IMR-90 (cell line): ENCODE measurements at regions not wholly inside any gene's neighbourhood (a gene's known extent, or its start where the extent isn't known, plus 50 kb on each side); places are given as distances from the start of the nearest gene placed in this dataset.

Source experiments
- ATAC-seq: fragments of 200-7000 bp; cut with Tn5 transposase; 2 replicates; pipeline ENCODE4 v1.9.1; 2020; ENCODE audit warnings: low read depth, mild to moderate bottlenecking, moderate library complexity
- BruUV-seq: library from RNA; stranded (reverse); fragments of 400-500 nt; replicated peaks from 2 replicates; lab custom pipeline; 2021; lab: Mats Ljungman, UMichigan
- CTCF ChIA-PET: fragments of 300-600 bp; formaldehyde crosslinking; extraction: SDS; loops from one replicate; lab custom pipeline; 2021; ENCODE audit warnings: antibody characterized with exemption; lab: Yijun Ruan, JAX
- POLR2A ChIA-PET: fragments of 300-600 bp; sonication (Branson Sonifier 250); formaldehyde crosslinking; loops from one replicate; lab custom pipeline; 2022; ENCODE audit warnings: antibody characterized with exemption; ENCODE audit not compliant: unreplicated experiment; lab: Charles Lee
- DNase-seq: peaks from one replicate; pipeline ENCODE4 v3.0.0; 2013
- H2AFZ ChIP-seq: replicated peaks from 2 replicates; pipeline ENCODE3; 2013; ENCODE audit warnings: low read length, mild to moderate bottlenecking; ENCODE audit not compliant: poor library complexity
- H2AK5ac ChIP-seq: 2 replicates; pipeline ENCODE4 v1.6.1; 2013; ENCODE audit warnings: low read depth, low read length, inconsistent platforms
- H2AK9ac ChIP-seq: replicated peaks from 2 replicates; pipeline ENCODE3; 2013; ENCODE audit warnings: mild to moderate bottlenecking, low read depth, low read length, moderate library complexity; ENCODE audit not compliant: poor library complexity
- H2BK120ac ChIP-seq: 2 replicates; pipeline ENCODE4 v1.6.1; 2013; ENCODE audit warnings: low read depth, low read length, inconsistent platforms
- H2BK15ac ChIP-seq: 3 replicates; pipeline ENCODE4 v1.6.1; 2013; ENCODE audit warnings: low read depth, low read length, inconsistent platforms
- H2BK20ac ChIP-seq: 2 replicates; pipeline ENCODE4 v1.6.1; 2013; ENCODE audit warnings: low read depth, mild to moderate bottlenecking, inconsistent platforms, low read length, moderate library complexity
- H2BK5ac ChIP-seq: 2 replicates; pipeline ENCODE4 v1.6.1; 2013; ENCODE audit warnings: mild to moderate bottlenecking, low read depth, low read length, inconsistent platforms; ENCODE audit not compliant: poor library complexity, severe bottlenecking
- H3K14ac ChIP-seq: replicated peaks from 2 replicates; pipeline ENCODE4 v1.6.1; 2013; ENCODE audit warnings: low read depth, low read length, inconsistent platforms
- H3K18ac ChIP-seq: 2 replicates; pipeline ENCODE4 v1.6.1; 2013; ENCODE audit warnings: low read depth, low read length, control low read depth
- H3K23ac ChIP-seq: 2 replicates; pipeline ENCODE4 v1.6.1; 2013; ENCODE audit warnings: low read depth, low read length, inconsistent platforms
- H3K27ac ChIP-seq: 2 replicates; pipeline ENCODE4 v1.5.1; 2013; ENCODE audit warnings: mild to moderate bottlenecking, control low read depth, low read length; ENCODE audit not compliant: insufficient read depth
- H3K27me3 ChIP-seq: 2 replicates; pipeline ENCODE4 v1.6.1; 2013; ENCODE audit warnings: low read length; ENCODE audit not compliant: control insufficient read depth, insufficient read depth
- H3K36me3 ChIP-seq: 2 replicates; pipeline ENCODE4 v1.6.1; 2013; ENCODE audit warnings: low read length, mixed read lengths; ENCODE audit not compliant: control insufficient read depth, insufficient read depth
- H3K4ac ChIP-seq: 2 replicates; pipeline ENCODE4 v1.6.1; 2013; ENCODE audit warnings: low read depth, low read length, inconsistent platforms
- H3K4me1 ChIP-seq: 2 replicates; pipeline ENCODE4 v1.6.1; 2013; ENCODE audit warnings: low read length, mixed read lengths; ENCODE audit not compliant: control insufficient read depth, insufficient read depth
- H3K4me2 ChIP-seq: 2 replicates; pipeline ENCODE4 v1.6.1; 2013; ENCODE audit warnings: low read depth, mild to moderate bottlenecking, control low read depth, low read length, moderate library complexity
- H3K4me3 ChIP-seq: 2 replicates; pipeline ENCODE4 v1.5.1; 2013; ENCODE audit warnings: low read depth, mild to moderate bottlenecking, control low read depth, low read length, moderate library complexity; ENCODE audit not compliant: insufficient read depth
- H3K56ac ChIP-seq: 2 replicates; pipeline ENCODE4 v1.6.1; 2013; ENCODE audit warnings: low read length, inconsistent platforms; ENCODE audit not compliant: insufficient read depth; ENCODE audit errors: extremely low read depth
- H3K79me1 ChIP-seq, 2 experiments: 2 replicates each; pipeline ENCODE4 v1.6.1; 2013; ENCODE audit warnings: low read length in 2 of 2, inconsistent platforms in 1 of 2, low read depth in 1 of 2
- H3K9ac ChIP-seq: 2 replicates; pipeline ENCODE4 v1.6.1; 2013; ENCODE audit warnings: low read depth, low read length, control low read depth
- H3K9me1 ChIP-seq: 2 replicates; pipeline ENCODE4 v1.6.1; 2013; ENCODE audit warnings: low read length, inconsistent platforms; ENCODE audit not compliant: insufficient read depth
- H3K9me3 ChIP-seq: 2 replicates; pipeline ENCODE4 v1.6.1; 2013; ENCODE audit warnings: low read length; ENCODE audit not compliant: control insufficient read depth, insufficient read depth
- H4K20me1 ChIP-seq: 2 replicates; pipeline ENCODE4 v1.6.1; 2013; ENCODE audit warnings: low read length, inconsistent platforms; ENCODE audit not compliant: insufficient read depth
- H4K5ac ChIP-seq: 2 replicates; pipeline ENCODE4 v1.6.1; 2013; ENCODE audit warnings: mild to moderate bottlenecking, low read depth, low read length, control low read depth
- H4K8ac ChIP-seq, 2 experiments: 2 replicates each; pipeline ENCODE4 v1.6.1; 2013; ENCODE audit warnings: low read depth in 2 of 2, low read length in 2 of 2, control low read depth in 1 of 2, inconsistent platforms in 1 of 2
- H4K91ac ChIP-seq: 2 replicates; pipeline ENCODE4 v1.6.1; 2013; ENCODE audit warnings: low read depth, low read length, inconsistent platforms; ENCODE audit not compliant: insufficient read depth
- BHLHE40 ChIP-seq: fragments of 150-350 bp; IDR thresholded peaks from 2 replicates; pipeline ENCODE4 v1.6.1; 2016; ENCODE audit warnings: mild to moderate bottlenecking, low read depth, low read length
- FOS ChIP-seq: fragments of 150-350 bp; IDR thresholded peaks from 2 replicates; pipeline ENCODE4 v1.6.1; 2016; ENCODE audit warnings: low read depth, low read length
- RAD21 ChIP-seq: IDR thresholded peaks from 2 replicates; pipeline ENCODE4 v1.6.1; 2012; ENCODE audit warnings: low read length, improper control_type of control experiment
- RFX5 ChIP-seq: IDR thresholded peaks from 2 replicates; pipeline ENCODE4 v1.8.0; 2012; ENCODE audit warnings: low read depth, mild to moderate bottlenecking, low read length, moderate library complexity
- WGBS, 2 experiments: methylation state at CpG; one replicate each; pipeline versions ENCODE4 v1.1.5 to v1.1.7; 2013; ENCODE audit warnings: missing lambda C conversion rate in 2 of 2; ENCODE audit not compliant: insufficient read length in 1 of 2; ENCODE audit errors: extremely low coverage in 2 of 2; 5-methylcytosine and 5-hydroxymethylcytosine counted together
- dilution Hi-C: fragments of 300-500 bp; cut with HindIII; formaldehyde crosslinking; loops from one replicate; pipeline ENCODE4 v1.14.3; 2018; ENCODE audit warnings: low sequenced_read_pairs; ENCODE audit not compliant: unreplicated experiment
- in situ Hi-C: fragments of 300-500 bp; cut with MboI; formaldehyde crosslinking; loops from 3 replicates; pipeline ENCODE4 v1.14.3; 2019; ENCODE audit warnings: low sequenced_read_pairs, inconsistent platforms, mixed read lengths
- intact Hi-C: fragments of 100-400 bp; cut with micrococcal nuclease; formaldehyde crosslinking; loops from 2 replicates; pipeline ENCODE4 v1.10.0; 2022

- no peak overlapping the region for H3K18ac ChIP-seq
- TF ChIP-seq RAD21 = no peak
- no peak for TF ChIP-seq RFX5
- no peak for TF ChIP-seq BHLHE40
- TF ChIP-seq FOS = no peak
- H2AK5ac ChIP-seq = no peak overlapping the region
- H2BK15ac ChIP-seq = no peak overlapping the region
- POLR2A ChIA-PET = interaction anchor here (0.5 kb wide), 1 partner anchor 12 kb away, joined by 3 read pairs; no protein-coding TSS in a partner anchor
- no peak overlapping the region for H2BK120ac ChIP-seq
- no peaks in the 10 kb centered on the region for H4K20me1 ChIP-seq
- no peak overlapping the region for H3K4me2 ChIP-seq
- WGBS, 2 experiments = no CpG with 5 or more reads among the region's 1 CpG
- in situ Hi-C loops = no loop called here
- no peak overlapping the region for H3K4ac ChIP-seq
- no peak overlapping the region for H2BK20ac ChIP-seq
- no peaks in the 10 kb centered on the region for H3K9me1 ChIP-seq
- no peak overlapping the region for H3K56ac ChIP-seq
- H2AK9ac ChIP-seq = no peak overlapping the region
- BruUV-seq = no TSS peak
- H3K79me1 ChIP-seq = no peaks in the 10 kb centered on the region
- H3K14ac ChIP-seq = no peak overlapping the region
- no peaks in the 10 kb centered on the region for H3K9me3 ChIP-seq
- H3K4me3 ChIP-seq = no peak overlapping the region
- no peak overlapping the region for H3K27ac ChIP-seq
- CTCF ChIA-PET = no interaction called here
- H4K8ac ChIP-seq = no peak overlapping the region
- no peaks in the 10 kb centered on the region for H3K4me1 ChIP-seq
- H4K5ac ChIP-seq = no peak overlapping the region
- no peak overlapping the region for H3K9ac ChIP-seq
- no peak overlapping the region for H2AFZ ChIP-seq
- intact Hi-C loops = no loop called here
- dilution Hi-C loops = no loop called here
- no peak overlapping the region for H3K23ac ChIP-seq
- no peaks in the 10 kb centered on the region for H3K27me3 ChIP-seq
- no peak overlapping the region for H2BK5ac ChIP-seq
- ATAC-seq (no peak), DNase-seq (no peak)
- H4K91ac ChIP-seq = no peak overlapping the region
- H3K36me3 ChIP-seq = no peaks in the 10 kb centered on the region
Measured at GRCh38 chr1:169024800-169025271, 81.7 kb upstream of the ATP1B1 start.
